ENCODE measurements at regions not wholly inside any gene's neighbourhood (a gene's known extent, or its start where the extent isn't known, plus 50 kb on each side); places are given as distances from the start of the nearest gene placed in this dataset.

- TF ChIP-seq CTCF (IDR thresholded peaks at IDR 0.05; ENCODE audit: insufficient read depth, low read depth, low read length, missing control alignments), result no peak
- DNase-seq (ENCODE audit: low read depth), result no peak
- H3K4me3 ChIP-seq (ENCODE audit: low read length), result no peak overlapping the region
Observed at GRCh38 chr10:43749940-43750552, 101.4 kb upstream of the ZNF32 start.

- no peak overlapping the region for H3K4me3 ChIP-seq (ENCODE audit: low read length)
- TF ChIP-seq CTCF (IDR thresholded peaks at IDR 0.05; ENCODE audit: insufficient read depth, low read depth, low read length, missing control alignments), result no peak
- no peak for DNase-seq (ENCODE audit: low read depth)
Observed at GRCh38 chr10:43749145-43749576, 100.5 kb upstream of the ZNF32 start.

- no peak overlapping the region for H3K4me3 ChIP-seq (ENCODE audit: low read length)
- no peak for DNase-seq (ENCODE audit: low read depth)
- TF ChIP-seq CTCF (IDR thresholded peaks at IDR 0.05; ENCODE audit: insufficient read depth, low read depth, low read length, missing control alignments), result no peak
Observed at GRCh38 chr10:43748560-43748959, 99.9 kb upstream of the ZNF32 start.

GRCh38 chr10:43746906-43747305 lies 98.2 kb upstream of the ZNF32 start:
- no peak for DNase-seq (ENCODE audit: low read depth)
- H3K4me3 ChIP-seq (ENCODE audit: low read length), result no peak overlapping the region
- TF ChIP-seq CTCF (IDR thresholded peaks at IDR 0.05; ENCODE audit: insufficient read depth, low read depth, low read length, missing control alignments), result no peak

GRCh38 chr10:43739161-43739560 lies 90.5 kb upstream of the ZNF32 start:
- TF ChIP-seq CTCF (IDR thresholded peaks at IDR 0.05; ENCODE audit: insufficient read depth, low read depth, low read length, missing control alignments), result no peak
- no peak for DNase-seq (ENCODE audit: low read depth)
- H3K4me3 ChIP-seq (ENCODE audit: low read length), result no peak overlapping the region

- no peak for DNase-seq (ENCODE audit: low read depth)
- no peak for TF ChIP-seq CTCF (IDR thresholded peaks at IDR 0.05; ENCODE audit: insufficient read depth, low read depth, low read length, missing control alignments)
- no peak overlapping the region for H3K4me3 ChIP-seq (ENCODE audit: low read length)
Observed at GRCh38 chr10:43737003-43737402, 88.3 kb upstream of the ZNF32 start.

GRCh38 chr10:43735907-43736306 lies 87.2 kb upstream of the ZNF32 start:
- no peak for TF ChIP-seq CTCF (IDR thresholded peaks at IDR 0.05; ENCODE audit: insufficient read depth, low read depth, low read length, missing control alignments)
- no peak for DNase-seq (ENCODE audit: low read depth)
- no peak overlapping the region for H3K4me3 ChIP-seq (ENCODE audit: low read length)

Measured in epithelial cell of esophagus (primary cell).